LNCaP clone FGC (cell line): ENCODE measurements at regions not wholly inside any gene's neighbourhood (a gene's known extent, or its start where the extent isn't known, plus 50 kb on each side); places are given as distances from the start of the nearest gene placed in this dataset.

Source experiments
- DNase-seq: peaks from one replicate; pipeline ENCODE4 v3.0.0-alpha.2; 2011; ENCODE audit warnings: low read depth
- H3K4me3 ChIP-seq: 2 replicates; pipeline ENCODE4 v1.5.1; 2011; ENCODE audit warnings: mild to moderate bottlenecking, low read depth, low read length, control low read depth
- CTCF ChIP-seq: IDR thresholded peaks from 2 replicates; pipeline ENCODE4 v1.5.1; 2012; ENCODE audit warnings: mild to moderate bottlenecking; ENCODE audit not compliant: control insufficient read depth, insufficient read depth; ENCODE audit errors: extremely low read depth

GRCh38 chr19:30077851-30078355, 135.9 kb downstream of the URI1 start:
- no peak for DNase-seq
- no peak overlapping the region for H3K4me3 ChIP-seq
- TF ChIP-seq CTCF = no peak

GRCh38 chr19:30078381-30078910, 136.4 kb downstream of the URI1 start:
- TF ChIP-seq CTCF = no peak
- no peak overlapping the region for H3K4me3 ChIP-seq
- no peak for DNase-seq

- TF ChIP-seq CTCF = no peak
- DNase-seq = no peak
These were observed 137.2 kb downstream of the URI1 start for GRCh38 chr19:30079200-30079599.

GRCh38 chr19:30082168-30082567, 140.1 kb downstream of the URI1 start:
- no peak for DNase-seq
- H3K4me3 ChIP-seq = no peak overlapping the region
- TF ChIP-seq CTCF = no peak

More at GRCh38 chr19:30079200-30079599, 137.2 kb downstream of the URI1 start:
- no peak overlapping the region for H3K4me3 ChIP-seq

GRCh38 chr19:30082611-30083010, 140.6 kb downstream of the URI1 start:
- no peak for DNase-seq
- no peak for TF ChIP-seq CTCF
- no peak overlapping the region for H3K4me3 ChIP-seq

- TF ChIP-seq CTCF = no peak
- no peak overlapping the region for H3K4me3 ChIP-seq
- DNase-seq = no peak
These were observed 141.2 kb downstream of the URI1 start for GRCh38 chr19:30083125-30083681.

- DNase-seq = no peak
- no peak for TF ChIP-seq CTCF
- no peak overlapping the region for H3K4me3 ChIP-seq
These were observed 141.7 kb downstream of the URI1 start for GRCh38 chr19:30083701-30084156.
